Heart left ventricle (tissue), 13 donors: ENCODE measurements at regions not wholly inside any gene's neighbourhood (a gene's known extent, or its start where the extent isn't known, plus 50 kb on each side); places are given as distances from the start of the nearest gene placed in this dataset.

Experiments used
- POLR2A ChIP-seq, 2 donors: fragments of 450-650 bp; IDR thresholded peaks; one replicate each; pipeline ENCODE4 v1.6.1; 2017; ENCODE audit warnings: antibody characterized with exemption in 2 of 2, mild to moderate bottlenecking in 2 of 2, moderate library complexity in 2 of 2
- TF ChIP-seq, protein P1 (sequence below), 12 donors: fragments of 200-600 bp; sonication (generic) in 4 of 12; IDR thresholded peaks; one replicate each; pipeline versions ENCODE4 v1.5.0 to v1.8.0; 2018 to 2022; ENCODE audit warnings: antibody characterized with exemption in 12 of 12, mild to moderate bottlenecking in 5 of 12
- donor health status: ischemic (EF 13 %, LVEDD 7.1; RV severe dilation, severe dysfunction).
- donor health status: DM: no; HTN: yes; CAD: no.
- donor health status: DM: no; HTN: no; CAD: no.
- donor health status: ischemic (EF 25% LVEDD 6.9; RV normal size, moderate dysfunction).
- donor health status: ischemic (EF 25% LVEDD 5.7; RV mildly dilated, moderate dysfunction).
- donor health status: ischemic (EF 35%, LVEDD 5.7; RV mildly dilated, moderate dysfunction).
- donor health status: nonischemic (EF 11% LVEDD 7.7; RV severe dilation, severe dysfunction).
- donor health status: DM: yes; HTN: yes; CAD: no.
- donor health status: PGD.
- donor health status: ischemic (EF 29% LVEDD 5.4; RV normal size, mild dysfunction).
- donor health status: nonischemic (EF 23%, LVEDD 6.1; RV moderate dilation, normal function).

DNA sequence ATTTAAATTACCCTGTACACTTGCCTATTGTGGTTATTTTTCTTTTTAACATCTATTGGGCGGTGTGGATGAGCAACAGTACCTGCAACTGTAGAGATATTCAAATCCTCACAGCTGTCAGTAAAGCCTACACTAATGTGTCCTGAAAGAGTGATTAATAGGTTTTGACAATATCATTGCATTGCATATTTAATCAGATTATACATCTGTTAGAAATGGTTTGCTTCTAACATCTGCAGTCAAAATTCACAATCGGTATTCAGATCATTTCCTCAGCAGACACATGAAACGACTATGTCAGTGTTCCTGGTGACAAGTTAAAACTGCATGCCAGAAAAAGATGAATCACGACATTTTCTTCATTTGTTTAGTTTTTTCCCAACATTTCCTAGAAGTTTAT lies 254.6 kb upstream of the EPHA5 start:
- no peak for TF ChIP-seq POLR2A (IDR thresholded peaks at IDR 0.05)
- TF ChIP-seq, protein P1, sequence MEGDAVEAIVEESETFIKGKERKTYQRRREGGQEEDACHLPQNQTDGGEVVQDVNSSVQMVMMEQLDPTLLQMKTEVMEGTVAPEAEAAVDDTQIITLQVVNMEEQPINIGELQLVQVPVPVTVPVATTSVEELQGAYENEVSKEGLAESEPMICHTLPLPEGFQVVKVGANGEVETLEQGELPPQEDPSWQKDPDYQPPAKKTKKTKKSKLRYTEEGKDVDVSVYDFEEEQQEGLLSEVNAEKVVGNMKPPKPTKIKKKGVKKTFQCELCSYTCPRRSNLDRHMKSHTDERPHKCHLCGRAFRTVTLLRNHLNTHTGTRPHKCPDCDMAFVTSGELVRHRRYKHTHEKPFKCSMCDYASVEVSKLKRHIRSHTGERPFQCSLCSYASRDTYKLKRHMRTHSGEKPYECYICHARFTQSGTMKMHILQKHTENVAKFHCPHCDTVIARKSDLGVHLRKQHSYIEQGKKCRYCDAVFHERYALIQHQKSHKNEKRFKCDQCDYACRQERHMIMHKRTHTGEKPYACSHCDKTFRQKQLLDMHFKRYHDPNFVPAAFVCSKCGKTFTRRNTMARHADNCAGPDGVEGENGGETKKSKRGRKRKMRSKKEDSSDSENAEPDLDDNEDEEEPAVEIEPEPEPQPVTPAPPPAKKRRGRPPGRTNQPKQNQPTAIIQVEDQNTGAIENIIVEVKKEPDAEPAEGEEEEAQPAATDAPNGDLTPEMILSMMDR (IDR thresholded peaks at IDR 0.05) = no peak
